DOHH2 (cell line): ENCODE measurements at regions not wholly inside any gene's neighbourhood (a gene's known extent, or its start where the extent isn't known, plus 50 kb on each side); places are given as distances from the start of the nearest gene placed in this dataset.

Experiments
- CTCF ChIP-seq: fragments of 200-600 bp; sonication (generic); IDR thresholded peaks from one replicate; pipeline ENCODE4 v1.5.1; 2014; ENCODE audit warnings: antibody characterized with exemption, mild to moderate bottlenecking, low read depth, low read length; ENCODE audit not compliant: poor library complexity, severe bottlenecking
- EZH2phosphoT487 ChIP-seq: fragments of 200-600 bp; sonication (generic); IDR thresholded peaks from 2 replicates; pipeline ENCODE4 v1.6.1; 2017; ENCODE audit warnings: borderline replicate concordance, mild to moderate bottlenecking, antibody characterized with exemption, low read length, moderate library complexity, mixed read lengths

- TF ChIP-seq EZH2phosphoT487, result no peak
- TF ChIP-seq CTCF, result no peak
Measured at GRCh38 chr6:82567621-82568020, 204.0 kb downstream of the TPBG start.
